ENCODE measurements at regions not wholly inside any gene's neighbourhood (a gene's known extent, or its start where the extent isn't known, plus 50 kb on each side); places are given as distances from the start of the nearest gene placed in this dataset.

- DNase-seq (ENCODE audit: low read depth in 2 of 2): no peak
Measured at GRCh38 chr4:14431155-14432134, 570.8 kb upstream of the CPEB2 start.

GRCh38 chr4:14434483-14434882 is 567.8 kb upstream of the CPEB2 start:
- no peak for DNase-seq (ENCODE audit: low read depth in 2 of 2)

- no peak for DNase-seq (ENCODE audit: low read depth in 2 of 2)
Measured at GRCh38 chr4:14434916-14435315, 567.4 kb upstream of the CPEB2 start.

GRCh38 chr4:14441561-14441960 is 560.7 kb upstream of the CPEB2 start:
- DNase-seq (ENCODE audit: low read depth in 2 of 2): no peak

GRCh38 chr4:14445882-14446281 is 556.4 kb upstream of the CPEB2 start:
- no peak for DNase-seq (ENCODE audit: low read depth in 2 of 2)

GRCh38 chr4:14446311-14446710 is 556.0 kb upstream of the CPEB2 start:
- no peak for DNase-seq (ENCODE audit: low read depth in 2 of 2)

- no peak for DNase-seq (ENCODE audit: low read depth in 2 of 2)
Measured at GRCh38 chr4:14446904-14447303, 555.4 kb upstream of the CPEB2 start.

GRCh38 chr4:14449308-14449707 is 553.0 kb upstream of the CPEB2 start:
- no peak for DNase-seq (ENCODE audit: low read depth in 2 of 2)

GRCh38 chr4:14452001-14452400 is 550.3 kb upstream of the CPEB2 start:
- DNase-seq (ENCODE audit: low read depth in 2 of 2): no peak

- no peak for DNase-seq (ENCODE audit: low read depth in 2 of 2)
Measured at GRCh38 chr4:14452764-14453163, 549.5 kb upstream of the CPEB2 start.

GRCh38 chr4:14458463-14458862 is 543.8 kb upstream of the CPEB2 start:
- no peak for DNase-seq (ENCODE audit: low read depth in 2 of 2)

- no peak for DNase-seq (ENCODE audit: low read depth in 2 of 2)
Measured at GRCh38 chr4:14465057-14465456, 537.2 kb upstream of the CPEB2 start.

- no peak for DNase-seq (ENCODE audit: low read depth in 2 of 2)
Measured at GRCh38 chr4:14465507-14465906, 536.8 kb upstream of the CPEB2 start.

- DNase-seq (ENCODE audit: low read depth in 2 of 2): no peak
Measured at GRCh38 chr4:14478504-14478903, 523.8 kb upstream of the CPEB2 start.

- no peak for DNase-seq (ENCODE audit: low read depth in 2 of 2)
Measured at GRCh38 chr4:14496408-14496807, 505.9 kb upstream of the CPEB2 start.

GRCh38 chr4:14496969-14497368 is 505.3 kb upstream of the CPEB2 start:
- DNase-seq (ENCODE audit: low read depth in 2 of 2): no peak

- no peak for DNase-seq (ENCODE audit: low read depth in 2 of 2)
Measured at GRCh38 chr4:14504162-14504561, 498.1 kb upstream of the CPEB2 start.

- no peak for DNase-seq (ENCODE audit: low read depth in 2 of 2)
Measured at GRCh38 chr4:14513471-14513870, 488.8 kb upstream of the CPEB2 start.

GRCh38 chr4:14515556-14515955 is 486.7 kb upstream of the CPEB2 start:
- DNase-seq (ENCODE audit: low read depth in 2 of 2): no peak

GRCh38 chr4:14518136-14518535 is 484.1 kb upstream of the CPEB2 start:
- DNase-seq (ENCODE audit: low read depth in 2 of 2): no peak

- DNase-seq (ENCODE audit: low read depth in 2 of 2): no peak
Measured at GRCh38 chr4:14520171-14520570, 482.1 kb upstream of the CPEB2 start.

- no peak for DNase-seq (ENCODE audit: low read depth in 2 of 2)
Measured at GRCh38 chr4:14524276-14524675, 478.0 kb upstream of the CPEB2 start.

- no peak for DNase-seq (ENCODE audit: low read depth in 2 of 2)
Measured at GRCh38 chr4:14528918-14529317, 473.4 kb upstream of the CPEB2 start.

GRCh38 chr4:14529653-14530052 is 472.6 kb upstream of the CPEB2 start:
- DNase-seq (ENCODE audit: low read depth in 2 of 2): no peak

All from fibroblast of skin of left biceps (primary cell).